Left ventricle myocardium superior (tissue), 1 donor: ENCODE measurements at regions not wholly inside any gene's neighbourhood (a gene's known extent, or its start where the extent isn't known, plus 50 kb on each side); places are given as distances from the start of the nearest gene placed in this dataset.
A peak's percentile ranks its signal among the peaks of the same experiment; 100 is the strongest.

Experiments
- ATAC-seq: fragments of 200-7000 bp; cut with Tn5 transposase; one replicate; pipeline ENCODE4 v1.9.1; 2020; ENCODE audit warnings: mild to moderate bottlenecking, moderate library complexity
- DNase-seq: peaks from one replicate; pipeline ENCODE4 v3.0.0-alpha.2; 2020
- intact Hi-C: fragments of 100-400 bp; cut with micrococcal nuclease; formaldehyde crosslinking; loops from one replicate; pipeline ENCODE4 v1.11.0; 2022
- donor health status: DM: no; HTN: yes; CAD: no; lungs with severe emphysema.

DNA sequence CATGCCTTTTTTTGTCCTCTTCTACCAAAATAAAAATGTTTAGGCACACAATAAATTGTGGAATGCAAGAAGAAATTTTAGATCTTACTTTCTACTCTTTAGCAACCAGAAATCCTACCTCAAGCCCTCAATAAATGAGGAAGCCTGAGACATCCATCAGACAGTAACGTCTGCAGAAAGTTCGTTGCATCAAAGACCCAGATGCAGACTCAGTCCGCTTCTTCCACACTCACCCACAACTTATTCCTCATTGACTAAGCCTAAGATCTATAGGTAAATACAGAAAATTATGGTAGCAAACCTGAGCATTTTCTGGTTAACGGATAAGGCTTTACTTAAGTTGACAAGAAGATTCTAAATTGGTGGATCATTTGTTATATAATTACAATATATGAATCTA is 579.4 kb upstream of the ID2 start:
- DNase-seq (no peak), ATAC-seq (no peak)
- intact Hi-C loops: no loop called here

DNA sequence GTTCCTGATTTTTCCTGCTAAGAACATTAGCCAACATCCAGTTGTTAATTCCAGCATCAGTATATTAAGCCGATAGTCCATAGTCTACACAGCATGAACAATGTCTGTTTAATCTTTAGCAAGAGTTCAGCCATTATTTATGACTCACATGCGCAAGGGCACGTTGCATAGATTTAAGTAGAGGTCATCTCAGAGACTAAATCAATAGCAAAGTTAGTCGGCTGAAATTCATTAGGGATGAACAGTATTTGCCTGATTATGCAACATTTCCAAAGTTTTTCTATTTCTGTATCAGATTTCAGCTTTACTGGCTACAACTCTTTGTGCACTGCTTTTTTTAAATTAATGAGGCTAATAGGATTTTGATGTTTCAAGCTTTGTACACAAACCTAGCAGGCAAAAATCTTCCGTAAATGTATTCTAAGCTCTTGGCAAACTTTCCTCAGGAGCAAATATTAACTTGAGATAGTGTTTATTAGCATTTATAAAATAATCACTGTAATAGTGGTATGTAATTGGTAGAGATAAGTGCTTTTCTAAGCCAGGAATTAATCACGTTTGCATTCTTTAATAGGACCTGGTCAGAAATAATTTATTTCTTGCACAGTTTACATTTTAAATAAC is 578.7 kb upstream of the ID2 start:
- DNase-seq: no peak
- intact Hi-C loops: no loop called here
- ATAC-seq: no peak

- intact Hi-C loops: no loop called here
- DNase-seq (no peak), ATAC-seq (no peak)
These were observed 574.7 kb upstream of the ID2 start for GRCh38 chr2:8107150-8107549.

- intact Hi-C loops: no loop called here
- ATAC-seq: no peak
- no peak for DNase-seq
These were observed 574.1 kb upstream of the ID2 start for GRCh38 chr2:8107621-8108378.

DNA sequence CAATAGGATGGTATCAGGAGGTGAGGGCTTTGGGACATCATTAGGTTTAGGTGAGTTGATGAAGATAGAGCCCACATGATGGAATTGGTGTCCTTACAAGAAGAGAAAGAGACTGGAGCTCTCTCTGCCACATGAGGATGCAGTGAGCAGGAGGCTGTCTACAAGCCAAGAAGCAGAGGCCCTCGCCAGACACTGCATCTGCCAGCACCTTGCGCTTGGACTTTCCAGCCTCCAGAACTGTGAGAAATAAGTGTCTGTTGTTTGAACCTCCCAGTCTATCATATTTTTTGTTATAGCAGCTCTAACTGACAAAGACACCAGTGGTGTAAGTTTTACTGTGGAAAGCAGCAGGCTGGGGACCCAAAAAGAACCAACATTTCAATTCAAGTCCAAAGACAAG is 571.1 kb upstream of the ID2 start:
- DNase-seq: no peak
- ATAC-seq: no peak
- intact Hi-C loops: no loop called here

GRCh38 chr2:8111193-8111592 is 570.7 kb upstream of the ID2 start:
- intact Hi-C loops: no loop called here
- no peak for DNase-seq
- no peak for ATAC-seq

- no peak for DNase-seq
- no peak for ATAC-seq
- intact Hi-C loops: no loop called here
These were observed 566.4 kb upstream of the ID2 start for GRCh38 chr2:8115456-8115855.

- DNase-seq (no peak), ATAC-seq (no peak)
- intact Hi-C loops: no loop called here
These were observed 565.9 kb upstream of the ID2 start for GRCh38 chr2:8115966-8116365.

DNA sequence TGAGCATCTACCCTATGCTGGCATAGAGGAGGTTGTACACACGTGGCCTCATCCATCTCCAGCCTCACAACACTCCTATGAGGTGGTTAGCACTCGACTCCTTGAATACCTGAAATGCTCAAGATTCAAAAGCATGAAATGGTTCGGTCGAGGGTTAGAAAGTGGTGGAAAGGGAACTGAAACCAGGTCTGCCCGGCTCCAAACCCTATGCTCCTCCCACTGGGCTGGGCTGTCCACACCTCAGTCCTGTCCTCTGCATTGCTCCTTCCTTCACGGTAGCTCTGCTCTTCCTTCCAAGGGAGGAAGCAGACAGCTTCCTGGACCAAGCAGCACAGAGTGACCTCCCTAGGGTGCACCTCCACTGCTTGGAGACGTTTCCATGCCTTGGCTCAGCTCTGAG is 565.2 kb upstream of the ID2 start:
- intact Hi-C loops: no loop called here
- DNase-seq (no peak), ATAC-seq (no peak)

GRCh38 chr2:8118940-8119781 is 562.7 kb upstream of the ID2 start:
- intact Hi-C loops: no loop called here
- no peak for DNase-seq
- ATAC-seq: no peak

- intact Hi-C loops: no loop called here
- ATAC-seq (peak; percentile 74), DNase-seq (no peak)
These were observed 561.9 kb upstream of the ID2 start for GRCh38 chr2:8119782-8120505.

- ATAC-seq (no peak), DNase-seq (no peak)
- intact Hi-C loops: no loop called here
These were observed 561.4 kb upstream of the ID2 start for GRCh38 chr2:8120506-8120860.

DNA sequence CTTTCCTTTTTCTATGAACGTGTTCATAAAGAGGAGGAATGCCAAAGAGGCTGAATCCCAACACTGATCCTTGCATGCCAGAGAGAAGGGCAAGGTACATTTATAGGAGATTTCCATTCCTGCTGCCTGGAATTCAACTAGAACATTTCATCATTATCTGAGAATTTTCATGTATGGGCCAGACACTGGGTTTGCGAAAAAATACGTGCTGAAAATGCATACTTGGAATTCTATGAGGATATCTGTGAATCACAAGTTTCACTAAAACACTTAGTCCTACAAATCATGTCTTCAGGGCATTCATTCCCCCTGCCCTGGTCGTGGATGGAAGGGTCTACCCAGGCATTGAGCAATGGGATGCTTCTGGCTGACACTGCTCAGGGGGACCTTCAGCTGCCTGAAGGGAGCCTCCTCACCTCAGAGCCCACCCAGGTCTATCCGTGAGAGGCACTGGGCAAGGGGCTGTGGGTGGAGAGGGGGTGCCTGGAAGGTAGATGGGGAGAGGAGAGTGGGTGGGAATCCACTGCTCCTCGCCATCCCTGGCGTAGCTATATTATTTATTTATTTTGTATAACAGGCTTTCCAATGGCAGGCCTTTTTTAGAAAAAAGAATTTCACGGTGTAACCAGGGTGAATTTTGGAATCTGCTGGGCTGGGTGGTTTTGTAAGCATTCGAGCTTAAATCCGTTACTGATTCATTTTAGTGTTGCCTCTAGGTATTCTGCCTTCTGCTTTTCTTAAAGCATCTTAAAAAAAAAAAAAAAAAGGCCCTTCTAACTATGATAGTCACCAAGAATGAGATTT is 560.6 kb upstream of the ID2 start:
- ATAC-seq (no peak), DNase-seq (no peak)
- intact Hi-C loops: no loop called here

- DNase-seq (no peak), ATAC-seq (no peak)
- intact Hi-C loops: no loop called here
These were observed 559.9 kb upstream of the ID2 start for GRCh38 chr2:8121826-8122513.

DNA sequence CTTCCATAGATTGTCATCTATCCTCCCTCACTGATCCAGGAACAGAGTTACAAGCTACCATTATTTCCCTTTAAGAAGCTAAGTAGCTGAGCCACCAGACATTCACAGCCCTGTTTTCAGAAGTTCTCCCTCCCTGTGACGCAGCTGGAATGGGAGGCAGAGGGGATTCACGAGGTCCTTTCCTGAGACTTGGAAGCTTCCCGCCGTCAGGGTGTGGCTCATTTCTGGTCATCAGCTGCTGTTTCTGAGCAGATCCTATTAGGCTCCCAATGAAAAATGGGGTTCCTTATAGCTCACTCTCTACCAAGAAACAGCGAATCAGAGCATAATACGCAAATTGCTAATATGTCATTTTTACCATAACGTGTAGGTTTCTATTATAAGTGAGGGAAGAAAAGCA is 559.3 kb upstream of the ID2 start:
- ATAC-seq (peak; percentile 7), DNase-seq (peak; percentile 41)
- intact Hi-C loops: no loop called here

DNA sequence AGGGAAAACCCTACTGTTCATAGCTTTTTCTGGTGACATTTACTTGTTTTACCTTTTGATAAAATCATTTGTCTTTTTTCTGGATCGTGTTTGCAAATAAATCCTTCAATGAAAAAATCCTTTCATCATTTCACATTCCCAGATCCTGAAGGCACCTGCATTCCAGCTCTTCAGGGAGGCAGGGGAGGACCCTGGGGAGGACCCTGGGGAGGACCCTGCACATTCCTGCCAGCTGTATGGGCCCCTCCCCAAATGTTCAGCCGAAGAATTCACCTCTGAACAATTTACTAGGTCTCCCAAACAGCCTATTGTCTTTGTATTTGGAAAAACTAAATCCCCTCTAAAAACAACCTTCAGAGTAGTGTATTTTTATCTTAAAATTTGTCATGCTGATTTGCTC is 558.4 kb upstream of the ID2 start:
- no peak for ATAC-seq
- no peak for DNase-seq
- intact Hi-C loops: no loop called here

DNA sequence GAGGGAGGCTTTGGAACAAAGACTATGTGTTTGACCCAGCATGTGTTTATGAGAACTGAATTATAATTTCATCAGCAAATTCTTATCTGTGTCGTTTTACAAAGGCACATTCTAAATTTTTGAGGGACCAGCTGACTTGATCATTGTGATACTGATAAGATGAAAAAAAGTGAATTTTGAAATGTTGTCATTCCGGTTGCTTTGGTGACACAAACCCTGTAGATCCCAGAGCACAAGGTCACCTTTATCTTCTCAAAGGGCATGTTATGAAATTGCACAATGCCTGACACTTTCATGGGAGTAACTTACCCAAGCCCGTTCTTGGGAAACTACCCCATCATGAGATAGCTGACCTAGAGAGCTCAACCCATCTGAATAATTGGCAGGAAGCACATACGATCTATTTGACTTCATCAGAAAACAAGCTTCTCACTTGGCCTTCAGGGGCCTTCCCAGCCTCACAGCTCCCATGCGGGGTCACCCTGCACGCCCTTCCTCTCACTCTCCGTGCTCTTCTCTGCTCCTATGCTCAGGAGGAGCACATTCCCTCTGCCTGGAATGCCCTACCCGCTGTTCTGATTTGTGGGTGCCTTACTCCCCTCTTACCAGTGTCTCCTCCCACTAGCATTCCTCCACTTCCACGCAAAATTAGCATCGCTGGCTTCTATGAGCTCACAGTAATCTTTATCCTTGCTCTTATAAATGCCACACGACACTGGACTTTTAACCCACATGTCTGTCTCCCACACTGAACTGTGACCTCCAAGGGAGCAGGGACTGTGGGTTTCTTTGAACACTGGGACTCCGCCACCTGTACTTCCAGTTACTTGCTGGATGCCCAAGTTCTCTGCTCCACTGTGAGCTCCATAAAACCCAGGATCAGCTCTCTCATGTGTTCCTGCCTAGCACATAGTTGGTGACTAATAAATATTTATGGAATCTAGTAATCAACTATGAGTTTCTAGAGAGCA is 555.8 kb upstream of the ID2 start:
- DNase-seq (peak; percentile 63), ATAC-seq (peak; percentile 95)
- intact Hi-C loops: no loop called here
